CD4-positive, alpha-beta T cell treated with Interleukin-6 for 4 hours (primary cell): ENCODE measurements at regions not wholly inside any gene's neighbourhood (a gene's known extent, or its start where the extent isn't known, plus 50 kb on each side); places are given as distances from the start of the nearest gene placed in this dataset.

ENCODE experiments used
- DNase-seq: peaks from one replicate; pipeline ENCODE4 v3.0.0-alpha.2; 2020; ENCODE audit warnings: mixed read lengths

GRCh38 chr2:104163611-104164130 lies 690.2 kb upstream of the POU3F3 start:
- no peak for DNase-seq

- no peak for DNase-seq
Observed at GRCh38 chr2:104164721-104165252, 689.1 kb upstream of the POU3F3 start.

GRCh38 chr2:104177179-104177578 lies 676.7 kb upstream of the POU3F3 start:
- no peak for DNase-seq

GRCh38 chr2:104179644-104180043 lies 674.3 kb upstream of the POU3F3 start:
- no peak for DNase-seq

GRCh38 chr2:104200533-104201168 lies 653.3 kb upstream of the POU3F3 start:
- no peak for DNase-seq

- DNase-seq: no peak
Observed at GRCh38 chr2:104213758-104214157, 640.2 kb upstream of the POU3F3 start.

- DNase-seq: no peak
Observed at GRCh38 chr2:104215269-104216161, 638.4 kb upstream of the POU3F3 start.

GRCh38 chr2:104233591-104233990 lies 620.3 kb upstream of the POU3F3 start:
- DNase-seq: no peak

- DNase-seq: no peak
Observed at GRCh38 chr2:104236491-104236890, 617.4 kb upstream of the POU3F3 start.

GRCh38 chr2:104240984-104241383 lies 612.9 kb upstream of the POU3F3 start:
- no peak for DNase-seq

- no peak for DNase-seq
Observed at GRCh38 chr2:104249629-104250028, 604.3 kb upstream of the POU3F3 start.

- DNase-seq: no peak
Observed at GRCh38 chr2:104250635-104251034, 603.3 kb upstream of the POU3F3 start.

GRCh38 chr2:104254017-104254416 lies 599.9 kb upstream of the POU3F3 start:
- DNase-seq: no peak

GRCh38 chr2:104262714-104263113 lies 591.2 kb upstream of the POU3F3 start:
- DNase-seq: no peak

- DNase-seq: no peak
Observed at GRCh38 chr2:104279646-104280045, 574.3 kb upstream of the POU3F3 start.

- DNase-seq: no peak
Observed at GRCh38 chr2:104280216-104280615, 573.7 kb upstream of the POU3F3 start.

GRCh38 chr2:104286841-104287240 lies 567.1 kb upstream of the POU3F3 start:
- DNase-seq: no peak

- DNase-seq: no peak
Observed at GRCh38 chr2:104289651-104290565, 564.0 kb upstream of the POU3F3 start.

GRCh38 chr2:104290566-104290891 lies 563.4 kb upstream of the POU3F3 start:
- DNase-seq: no peak

- no peak for DNase-seq
Observed at GRCh38 chr2:104312684-104313083, 541.2 kb upstream of the POU3F3 start.

GRCh38 chr2:104318001-104318665 lies 535.8 kb upstream of the POU3F3 start:
- DNase-seq: no peak

GRCh38 chr2:104321116-104321795 lies 532.7 kb upstream of the POU3F3 start:
- DNase-seq: no peak
